Mesenchymal stem cell (in vitro differentiated cells and primary cell): ENCODE measurements at regions not wholly inside any gene's neighbourhood (a gene's known extent, or its start where the extent isn't known, plus 50 kb on each side); places are given as distances from the start of the nearest gene placed in this dataset.

ENCODE experiments used
- DNase-seq: peaks from one replicate; pipeline ENCODE4 v3.0.0-alpha.2; 2013
- H2AFZ ChIP-seq: one replicate; pipeline ENCODE4 v1.6.1; 2013; ENCODE audit warnings: low read depth, mild to moderate bottlenecking, control low read depth, inconsistent platforms, low read length, moderate library complexity
- H2AK5ac ChIP-seq: 2 replicates; pipeline ENCODE4 v1.6.1; 2013; ENCODE audit warnings: low read length, moderate library complexity, mild to moderate bottlenecking, inconsistent platforms; ENCODE audit not compliant: severe bottlenecking
- H2BK120ac ChIP-seq: one replicate; pipeline ENCODE4 v1.6.1; 2013; ENCODE audit warnings: low read depth, mild to moderate bottlenecking, inconsistent platforms, low read length, moderate library complexity
- H2BK12ac ChIP-seq, 2 experiments: one replicate each; pipeline ENCODE4 v1.6.1; 2013; ENCODE audit warnings: inconsistent platforms in 2 of 2, low read length in 2 of 2, mild to moderate bottlenecking in 2 of 2, moderate library complexity in 2 of 2, control low read depth in 1 of 2
- H2BK15ac ChIP-seq: one replicate; pipeline ENCODE4 v1.6.1; 2013; ENCODE audit warnings: mild to moderate bottlenecking, low read depth, inconsistent platforms; ENCODE audit not compliant: poor library complexity, severe bottlenecking
- H2BK5ac ChIP-seq: 2 replicates; pipeline ENCODE4 v1.6.1; 2013; ENCODE audit warnings: low read depth, mild to moderate bottlenecking, low read length, control low read depth, inconsistent platforms; ENCODE audit not compliant: poor library complexity, severe bottlenecking
- H3K14ac ChIP-seq, 2 experiments: one replicate each; pipeline ENCODE4 v1.6.1; 2013; ENCODE audit warnings: inconsistent platforms in 2 of 2, low read length in 2 of 2, control low read depth in 1 of 2, mild to moderate bottlenecking in 1 of 2, moderate library complexity in 1 of 2
- H3K18ac ChIP-seq, 2 experiments: one replicate each; pipeline ENCODE4 v1.6.1; 2013; ENCODE audit warnings: inconsistent platforms in 2 of 2, low read length in 2 of 2, control low read depth in 1 of 2, low read depth in 1 of 2, mild to moderate bottlenecking in 1 of 2
- H3K23ac ChIP-seq, 2 experiments: one replicate each; pipeline ENCODE4 v1.6.1; 2013; ENCODE audit warnings: inconsistent platforms in 2 of 2, low read length in 2 of 2, mild to moderate bottlenecking in 2 of 2, moderate library complexity in 2 of 2, control low read depth in 1 of 2
- H3K27ac ChIP-seq: 2 replicates; pipeline ENCODE4 v1.5.1; 2013; ENCODE audit warnings: mild to moderate bottlenecking, moderate library complexity, low read length, control low read depth, inconsistent platforms; ENCODE audit not compliant: poor library complexity, severe bottlenecking
- H3K27me3 ChIP-seq, 2 experiments: 2 replicates each; pipeline versions ENCODE4 v1.6.1 to v1.7.0; 2013; ENCODE audit warnings: low read length in 2 of 2, mild to moderate bottlenecking in 2 of 2, moderate library complexity in 2 of 2, control low read depth in 1 of 2, inconsistent platforms in 1 of 2; ENCODE audit not compliant: control insufficient read depth in 1 of 2, insufficient read depth in 1 of 2
- H3K36me3 ChIP-seq, 2 experiments: 2 replicates each; pipeline versions ENCODE4 v1.6.1 to v1.7.0; 2013; ENCODE audit warnings: low read length in 2 of 2, control low read depth in 1 of 2, inconsistent platforms in 1 of 2, low read depth in 1 of 2, mild to moderate bottlenecking in 1 of 2; ENCODE audit not compliant: insufficient read depth in 2 of 2, control insufficient read depth in 1 of 2
- H3K4ac ChIP-seq, 2 experiments: one replicate each; pipeline ENCODE4 v1.6.1; 2013; ENCODE audit warnings: inconsistent platforms in 2 of 2, low read length in 2 of 2, mild to moderate bottlenecking in 2 of 2, moderate library complexity in 2 of 2, control low read depth in 1 of 2, low read depth in 1 of 2
- H3K4me1 ChIP-seq: 2 replicates; pipeline ENCODE4 v1.6.1; 2013; ENCODE audit warnings: low read depth, low read length, control low read depth; ENCODE audit not compliant: control insufficient read depth, insufficient read depth
- H3K4me2 ChIP-seq: 2 replicates; pipeline ENCODE4 v1.6.1; 2013; ENCODE audit warnings: low read length, mild to moderate bottlenecking, inconsistent platforms; ENCODE audit not compliant: poor library complexity, severe bottlenecking
- H3K4me3 ChIP-seq, 2 experiments: 2 replicates each; pipeline versions ENCODE4 v1.5.1 to v1.7.0; 2013; ENCODE audit warnings: low read length in 2 of 2, mild to moderate bottlenecking in 2 of 2, control low read depth in 1 of 2, low read depth in 1 of 2; ENCODE audit not compliant: insufficient read depth in 1 of 2
- H3K79me1 ChIP-seq: replicated peaks from 2 replicates; pipeline ENCODE4 v1.6.1; 2013; ENCODE audit warnings: mild to moderate bottlenecking, control low read depth, low read length, inconsistent platforms; ENCODE audit not compliant: poor library complexity, severe bottlenecking
- H3K9ac ChIP-seq: 2 replicates; pipeline ENCODE4 v1.7.0; 2013; ENCODE audit warnings: mild to moderate bottlenecking, low read length, moderate library complexity
- H3K9me3 ChIP-seq: 2 replicates; pipeline ENCODE4 v1.7.0; 2013; ENCODE audit warnings: mild to moderate bottlenecking, low read length; ENCODE audit not compliant: control insufficient read depth
- H4K8ac ChIP-seq: one replicate; pipeline ENCODE4 v1.6.1; 2013; ENCODE audit warnings: inconsistent platforms, mild to moderate bottlenecking, low read length, moderate library complexity
- H4K91ac ChIP-seq: one replicate; pipeline ENCODE4 v1.6.1; 2013; ENCODE audit warnings: mild to moderate bottlenecking, low read length, inconsistent platforms
- WGBS: methylation state at CpG from one replicate; pipeline ENCODE4 v1.1.7; 2013; ENCODE audit warnings: mixed read lengths; 5-methylcytosine and 5-hydroxymethylcytosine counted together

DNA sequence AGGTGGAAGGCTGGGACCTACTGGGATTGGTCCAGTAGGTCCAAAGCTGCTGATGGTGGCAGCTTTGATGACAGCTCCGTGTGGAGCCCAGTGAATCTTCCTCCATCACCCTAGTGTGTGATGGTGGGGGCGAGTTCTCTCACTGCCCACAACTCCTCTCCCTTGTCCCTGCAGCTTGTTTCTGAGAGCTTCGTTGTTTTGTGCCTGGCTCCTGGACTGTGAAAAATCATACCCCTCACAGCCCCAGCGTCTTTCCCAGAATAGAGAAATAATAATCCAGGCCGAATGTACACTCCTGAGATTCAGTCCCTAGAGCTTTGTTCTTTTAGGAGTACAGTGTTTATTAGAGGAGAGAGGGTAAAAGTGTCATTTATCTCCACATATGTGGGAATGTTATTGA, 372.2 kb downstream of the ENC1 start:
- Histone ChIP-seq H3K27me3 (no peaks in the 10 kb centered on the region), H2AK5ac (no peak overlapping the region), H3K18ac (no peak overlapping the region), H3K27ac (no peak overlapping the region), H3K9ac (no peak overlapping the region), H3K23ac (no peak overlapping the region), H4K91ac (no peak overlapping the region), H3K4ac (no peak overlapping the region), H3K14ac (no peak overlapping the region), H2AFZ (no peak overlapping the region), H3K4me2 (no peak overlapping the region), H2BK15ac (no peak overlapping the region), H3K4me1 (peaks cover 1% of the 10 kb centered on the region), H2BK12ac (no peak overlapping the region), H3K9me3 (no peaks in the 10 kb centered on the region), H4K8ac (no peak overlapping the region), H3K79me1 (no peaks in the 10 kb centered on the region), H2BK5ac (no peak overlapping the region), H2BK120ac (no peak overlapping the region), H3K36me3 (no peaks in the 10 kb centered on the region), H3K4me3 (no peak overlapping the region)
- WGBS, result 100% methylated on average over 3 of the region's 5 CpGs
- no peak for DNase-seq

DNA sequence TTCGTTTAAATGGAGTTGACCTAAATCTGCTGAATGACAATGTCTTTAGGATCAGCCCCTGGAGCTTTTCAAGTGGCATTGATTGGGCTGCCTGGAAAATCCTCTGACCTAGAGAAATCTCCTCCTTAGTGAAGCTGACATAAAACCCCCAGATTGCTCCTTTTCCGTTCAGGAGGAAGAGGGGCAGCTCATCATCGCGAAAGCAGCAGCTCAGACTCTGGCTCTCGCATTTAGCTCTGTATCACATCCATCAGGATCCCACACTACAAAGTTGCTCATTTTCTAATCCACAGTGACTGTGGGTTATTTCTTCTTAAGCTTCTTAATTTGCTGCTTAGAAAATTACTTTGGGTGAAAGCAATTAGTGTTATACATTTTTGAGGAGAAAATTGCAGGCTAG, 373.7 kb downstream of the ENC1 start:
- Histone ChIP-seq H3K4ac (no peak overlapping the region), H2BK12ac (no peak overlapping the region), H2BK15ac (no peak overlapping the region), H2BK5ac (no peak overlapping the region), H3K79me1 (no peaks in the 10 kb centered on the region), H2AFZ (no peak overlapping the region), H2BK120ac (no peak overlapping the region), H2AK5ac (peak overlapping the region; percentile 20), H3K4me1 (peaks cover 1% of the 10 kb centered on the region), H4K8ac (no peak overlapping the region), H3K27me3 (no peaks in the 10 kb centered on the region), H3K18ac (no peak overlapping the region), H3K14ac (no peak overlapping the region), H3K27ac (no peak overlapping the region), H3K9ac (no peak overlapping the region), H3K4me2 (no peak overlapping the region), H3K4me3 (no peak overlapping the region), H3K9me3 (no peaks in the 10 kb centered on the region), H3K36me3 (no peaks in the 10 kb centered on the region), H4K91ac (no peak overlapping the region), H3K23ac (no peak overlapping the region)
- WGBS, result 87% methylated on average over 4 of the region's 5 CpGs
- no peak for DNase-seq

DNA sequence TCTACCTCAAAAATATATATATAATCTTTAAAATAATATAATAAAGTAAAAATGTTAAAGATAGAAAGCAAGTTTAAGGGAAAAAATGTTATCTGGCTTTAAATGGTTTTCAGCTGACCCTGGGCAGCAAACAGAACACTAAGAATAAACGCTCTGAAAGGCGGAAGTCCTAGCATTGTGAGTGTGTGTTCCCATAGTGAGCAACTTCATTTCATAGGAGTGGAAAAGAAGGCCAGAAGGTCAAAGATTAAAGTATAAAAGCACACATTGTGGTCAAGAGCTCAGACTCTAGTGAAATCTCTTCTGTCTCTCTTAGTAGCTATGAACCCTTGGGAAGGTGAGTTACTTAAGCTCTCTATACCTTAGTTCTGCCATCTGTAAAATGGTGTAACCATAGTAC, 374.4 kb downstream of the ENC1 start:
- DNase-seq, result no peak
- 94% methylated on average over 2 of the region's 2 CpGs for WGBS

DNA sequence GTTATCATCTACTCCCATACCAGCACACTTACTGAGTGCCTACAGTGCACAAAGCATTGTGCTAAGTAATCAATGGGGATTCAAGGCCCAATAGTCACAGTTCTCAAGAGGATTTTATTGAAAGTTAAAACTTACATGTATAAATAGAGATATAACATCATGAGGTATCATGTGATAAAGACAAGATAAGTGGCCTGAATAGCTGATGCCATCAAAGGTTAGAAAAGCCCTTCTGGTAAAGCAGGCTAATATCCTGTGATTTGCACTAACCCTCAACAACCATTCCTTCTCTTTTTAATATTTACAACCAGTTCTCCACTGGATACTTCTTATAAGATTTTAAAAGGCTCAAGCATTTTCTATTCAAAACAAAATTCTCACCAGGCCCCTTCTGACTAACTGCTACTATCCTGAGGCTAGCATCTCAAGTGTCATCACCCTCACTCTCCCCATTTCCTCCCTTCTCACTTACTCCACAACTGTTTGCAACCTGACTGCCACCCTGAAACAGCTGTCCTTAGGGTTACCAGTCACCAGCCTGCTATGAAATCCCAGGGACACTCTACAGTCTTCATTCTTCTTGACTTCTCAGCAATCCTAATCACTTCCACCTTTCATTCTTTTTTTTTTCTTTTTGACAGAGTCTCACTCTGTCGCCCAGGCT, 377.9 kb downstream of the ENC1 start:
- Histone ChIP-seq H3K9ac (no peak overlapping the region), H2BK15ac (no peak overlapping the region), H2BK12ac (no peak overlapping the region), H4K91ac (no peak overlapping the region), H3K14ac (no peak overlapping the region), H3K4me2 (no peak overlapping the region), H3K4me3 (no peak overlapping the region), H3K4me1 (peaks cover 1% of the 10 kb centered on the region), H3K27ac (no peak overlapping the region), H3K4ac (no peak overlapping the region), H3K79me1 (no peaks in the 10 kb centered on the region), H3K9me3 (no peaks in the 10 kb centered on the region), H2AFZ (no peak overlapping the region), H2AK5ac (no peak overlapping the region), H2BK5ac (no peak overlapping the region), H4K8ac (no peak overlapping the region), H3K27me3 (no peaks in the 10 kb centered on the region), H3K23ac (no peak overlapping the region), H3K18ac (no peak overlapping the region), H2BK120ac (no peak overlapping the region), H3K36me3 (no peaks in the 10 kb centered on the region)
- 100% methylated on average over 1 of the region's 1 CpG for WGBS
- no peak for DNase-seq

More for the DNA sequence above, 374.4 kb downstream of the ENC1 start:
- Histone ChIP-seq H3K4me2 (no peak overlapping the region), H2AFZ (no peak overlapping the region), H3K23ac (no peak overlapping the region), H3K9me3 (no peaks in the 10 kb centered on the region), H3K4me1 (peaks cover 1% of the 10 kb centered on the region), H3K4me3 (no peak overlapping the region), H3K27me3 (no peaks in the 10 kb centered on the region), H3K27ac (no peak overlapping the region), H3K79me1 (no peaks in the 10 kb centered on the region), H2BK12ac (no peak overlapping the region), H3K4ac (no peak overlapping the region), H4K8ac (no peak overlapping the region), H3K14ac (no peak overlapping the region), H3K9ac (no peak overlapping the region), H4K91ac (no peak overlapping the region), H3K18ac (no peak overlapping the region), H2BK120ac (no peak overlapping the region), H2AK5ac (no peak overlapping the region), H3K36me3 (no peaks in the 10 kb centered on the region), H2BK15ac (no peak overlapping the region), H2BK5ac (no peak overlapping the region)
